GM12878 (cell line): ENCODE measurements at regions not wholly inside any gene's neighbourhood (a gene's known extent, or its start where the extent isn't known, plus 50 kb on each side); places are given as distances from the start of the nearest gene placed in this dataset.

Experiments
- POLR2A ChIP-seq: IDR thresholded peaks from 2 replicates; pipeline ENCODE4 v1.6.1; 2011; ENCODE audit warnings: low read depth, mild to moderate bottlenecking, low read length
- TF ChIP-seq, protein P1 (sequence below): IDR thresholded peaks from 2 replicates; pipeline ENCODE4 v1.6.1; 2011; ENCODE audit warnings: low read depth, low read length, improper control_type of control experiment, borderline replicate concordance

- TF ChIP-seq, protein P1, sequence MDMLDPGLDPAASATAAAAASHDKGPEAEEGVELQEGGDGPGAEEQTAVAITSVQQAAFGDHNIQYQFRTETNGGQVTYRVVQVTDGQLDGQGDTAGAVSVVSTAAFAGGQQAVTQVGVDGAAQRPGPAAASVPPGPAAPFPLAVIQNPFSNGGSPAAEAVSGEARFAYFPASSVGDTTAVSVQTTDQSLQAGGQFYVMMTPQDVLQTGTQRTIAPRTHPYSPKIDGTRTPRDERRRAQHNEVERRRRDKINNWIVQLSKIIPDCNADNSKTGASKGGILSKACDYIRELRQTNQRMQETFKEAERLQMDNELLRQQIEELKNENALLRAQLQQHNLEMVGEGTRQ = no peak
- no peak for TF ChIP-seq POLR2A
Measured at GRCh38 chr22:48843640-48844039, 984.0 kb downstream of the BRD1 start.
